ENCODE measurements at regions not wholly inside any gene's neighbourhood (a gene's known extent, or its start where the extent isn't known, plus 50 kb on each side); places are given as distances from the start of the nearest gene placed in this dataset.

DNA sequence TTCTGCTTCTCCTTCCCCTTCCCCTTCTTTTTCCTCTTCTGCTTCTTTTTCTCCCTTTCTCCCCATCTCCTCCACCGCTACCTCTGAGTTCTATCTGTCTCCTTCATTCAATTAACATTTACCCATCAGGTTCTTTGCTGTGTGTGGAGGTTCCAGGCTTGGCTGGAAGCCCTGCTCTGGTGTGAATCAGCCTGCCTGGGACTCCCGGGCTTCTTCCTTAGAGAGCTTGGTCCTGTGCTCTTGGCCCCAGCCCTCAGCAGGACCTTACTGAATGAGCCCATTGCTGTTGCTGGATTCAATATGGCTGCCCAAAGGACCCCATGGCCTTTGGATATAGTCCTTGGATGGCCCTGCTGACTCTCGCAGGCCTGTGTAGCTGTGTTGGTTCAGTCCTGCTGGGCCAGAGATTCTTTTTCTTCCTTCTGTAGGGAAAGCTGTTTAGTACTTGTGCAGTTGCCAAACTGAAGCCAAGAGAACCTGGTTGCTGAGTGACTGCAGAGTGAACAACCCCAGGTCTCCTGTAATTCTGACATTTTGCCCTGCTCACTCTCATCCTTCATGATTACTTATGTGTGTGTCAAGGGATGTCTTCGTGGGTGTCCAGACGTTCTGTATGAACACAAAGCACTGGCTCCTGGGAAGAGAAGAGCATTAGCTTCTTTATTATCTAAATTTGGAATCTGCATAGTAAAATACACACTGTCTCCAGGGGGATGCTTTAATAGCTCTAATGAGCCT lies 81.0 kb upstream of the ZBED5 start (continued):
- TF ChIP-seq, protein P1, sequence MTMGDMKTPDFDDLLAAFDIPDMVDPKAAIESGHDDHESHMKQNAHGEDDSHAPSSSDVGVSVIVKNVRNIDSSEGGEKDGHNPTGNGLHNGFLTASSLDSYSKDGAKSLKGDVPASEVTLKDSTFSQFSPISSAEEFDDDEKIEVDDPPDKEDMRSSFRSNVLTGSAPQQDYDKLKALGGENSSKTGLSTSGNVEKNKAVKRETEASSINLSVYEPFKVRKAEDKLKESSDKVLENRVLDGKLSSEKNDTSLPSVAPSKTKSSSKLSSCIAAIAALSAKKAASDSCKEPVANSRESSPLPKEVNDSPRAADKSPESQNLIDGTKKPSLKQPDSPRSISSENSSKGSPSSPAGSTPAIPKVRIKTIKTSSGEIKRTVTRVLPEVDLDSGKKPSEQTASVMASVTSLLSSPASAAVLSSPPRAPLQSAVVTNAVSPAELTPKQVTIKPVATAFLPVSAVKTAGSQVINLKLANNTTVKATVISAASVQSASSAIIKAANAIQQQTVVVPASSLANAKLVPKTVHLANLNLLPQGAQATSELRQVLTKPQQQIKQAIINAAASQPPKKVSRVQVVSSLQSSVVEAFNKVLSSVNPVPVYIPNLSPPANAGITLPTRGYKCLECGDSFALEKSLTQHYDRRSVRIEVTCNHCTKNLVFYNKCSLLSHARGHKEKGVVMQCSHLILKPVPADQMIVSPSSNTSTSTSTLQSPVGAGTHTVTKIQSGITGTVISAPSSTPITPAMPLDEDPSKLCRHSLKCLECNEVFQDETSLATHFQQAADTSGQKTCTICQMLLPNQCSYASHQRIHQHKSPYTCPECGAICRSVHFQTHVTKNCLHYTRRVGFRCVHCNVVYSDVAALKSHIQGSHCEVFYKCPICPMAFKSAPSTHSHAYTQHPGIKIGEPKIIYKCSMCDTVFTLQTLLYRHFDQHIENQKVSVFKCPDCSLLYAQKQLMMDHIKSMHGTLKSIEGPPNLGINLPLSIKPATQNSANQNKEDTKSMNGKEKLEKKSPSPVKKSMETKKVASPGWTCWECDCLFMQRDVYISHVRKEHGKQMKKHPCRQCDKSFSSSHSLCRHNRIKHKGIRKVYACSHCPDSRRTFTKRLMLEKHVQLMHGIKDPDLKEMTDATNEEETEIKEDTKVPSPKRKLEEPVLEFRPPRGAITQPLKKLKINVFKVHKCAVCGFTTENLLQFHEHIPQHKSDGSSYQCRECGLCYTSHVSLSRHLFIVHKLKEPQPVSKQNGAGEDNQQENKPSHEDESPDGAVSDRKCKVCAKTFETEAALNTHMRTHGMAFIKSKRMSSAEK (CRISPR knock-in tag; IDR thresholded peaks at IDR 0.05; ENCODE audit: borderline replicate concordance) = no peak
- no peak for TF ChIP-seq TEAD4 (CRISPR knock-in tag; IDR thresholded peaks at IDR 0.05)

DNA sequence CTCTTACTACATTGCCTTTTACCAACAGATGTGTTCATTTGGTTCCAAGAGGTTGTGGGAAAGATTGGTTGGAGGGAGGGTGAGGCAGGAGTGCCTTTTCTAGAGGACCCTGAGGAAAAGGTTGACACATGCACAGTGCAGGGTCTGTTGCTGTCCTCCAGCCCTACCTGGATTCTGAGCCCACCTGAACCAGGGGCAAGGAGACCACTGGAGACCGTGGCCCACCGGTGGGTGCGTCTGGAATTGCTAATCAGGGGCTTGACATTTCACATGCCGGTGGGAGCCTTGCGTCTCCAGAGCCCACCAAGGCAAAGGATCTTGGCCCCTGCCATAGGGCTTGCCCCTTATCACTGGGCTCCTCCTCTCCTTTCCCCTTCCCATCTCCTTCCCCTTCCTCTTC lies 80.4 kb upstream of the ZBED5 start:
- H3K27ac Mint-ChIP-seq = no peak overlapping the region
- no peak for ATAC-seq
- no peak for DNase-seq (ENCODE audit: low spot score)
- TF ChIP-seq GRHL2 (CRISPR knock-in tag; IDR thresholded peaks at IDR 0.05; ENCODE audit: insufficient replicate concordance, severe bottlenecking) (no peak), FOXP1 (CRISPR knock-in tag; IDR thresholded peaks at IDR 0.05; ENCODE audit: borderline replicate concordance) (no peak), IRF2 (CRISPR knock-in tag; IDR thresholded peaks at IDR 0.05; ENCODE audit: borderline replicate concordance, low read depth) (no peak), CREM (CRISPR knock-in tag; IDR thresholded peaks at IDR 0.05) (no peak), ZNF219 (CRISPR knock-in tag; IDR thresholded peaks at IDR 0.05; ENCODE audit: borderline replicate concordance) (no peak), ZNF138 (CRISPR knock-in tag; conservative IDR thresholded peaks at IDR 0.05) (no peak), OVOL2 (CRISPR knock-in tag; IDR thresholded peaks at IDR 0.05; ENCODE audit: borderline replicate concordance) (no peak)
- no peaks in the 10 kb centered on the region for H3K27me3 Mint-ChIP-seq (ENCODE audit: low read depth)
- ChIA-PET POLR2A (no interaction called here), CTCF (interaction anchor here (1.6 kb wide), 1 partner anchor 83 kb away, joined by 6 read pairs; no protein-coding TSS in a partner anchor)
- H3K9me3 Mint-ChIP-seq = no peaks in the 10 kb centered on the region
- no peak overlapping the region for H3K4me3 Mint-ChIP-seq
- no peaks in the 10 kb centered on the region for H3K36me3 Mint-ChIP-seq
- H3K4me1 Mint-ChIP-seq = peaks cover 11% of the 10 kb centered on the region

DNA sequence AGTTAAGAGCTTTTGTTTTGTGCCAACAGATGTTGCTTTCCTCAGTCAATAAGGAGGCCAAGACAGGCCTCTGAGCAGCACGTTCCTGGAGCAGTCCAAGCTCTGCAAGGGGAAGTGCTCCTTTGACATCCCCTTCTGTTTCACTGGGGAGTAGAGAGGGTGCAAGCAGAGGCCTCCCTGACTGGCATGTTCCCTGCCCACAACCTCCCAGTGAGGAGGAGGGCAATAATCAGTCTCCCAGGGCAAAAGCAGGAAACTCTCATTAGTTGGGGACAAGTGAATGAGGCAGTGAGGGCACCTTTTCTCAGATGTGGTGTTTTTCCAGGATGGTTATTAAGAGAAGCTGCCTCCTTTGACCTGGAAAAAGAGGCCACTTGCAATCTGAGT lies 79.5 kb upstream of the ZBED5 start:
- ATAC-seq (no peak), DNase-seq (ENCODE audit: low spot score) (no peak)
- Mint-ChIP-seq H3K27me3 (ENCODE audit: low read depth) (no peaks in the 10 kb centered on the region), H3K27ac (no peak overlapping the region), H3K4me1 (peaks cover 18% of the 10 kb centered on the region), H3K36me3 (no peaks in the 10 kb centered on the region), H3K4me3 (no peak overlapping the region), H3K9me3 (no peaks in the 10 kb centered on the region)
- CTCF ChIA-PET = interaction anchor here (1.0 to 1.6 kb wide), 3 partner anchors 73 to 91 kb away, joined by 4 to 8 read pairs (median 6); no protein-coding TSS in a partner anchor
- TF ChIP-seq, protein P2, sequence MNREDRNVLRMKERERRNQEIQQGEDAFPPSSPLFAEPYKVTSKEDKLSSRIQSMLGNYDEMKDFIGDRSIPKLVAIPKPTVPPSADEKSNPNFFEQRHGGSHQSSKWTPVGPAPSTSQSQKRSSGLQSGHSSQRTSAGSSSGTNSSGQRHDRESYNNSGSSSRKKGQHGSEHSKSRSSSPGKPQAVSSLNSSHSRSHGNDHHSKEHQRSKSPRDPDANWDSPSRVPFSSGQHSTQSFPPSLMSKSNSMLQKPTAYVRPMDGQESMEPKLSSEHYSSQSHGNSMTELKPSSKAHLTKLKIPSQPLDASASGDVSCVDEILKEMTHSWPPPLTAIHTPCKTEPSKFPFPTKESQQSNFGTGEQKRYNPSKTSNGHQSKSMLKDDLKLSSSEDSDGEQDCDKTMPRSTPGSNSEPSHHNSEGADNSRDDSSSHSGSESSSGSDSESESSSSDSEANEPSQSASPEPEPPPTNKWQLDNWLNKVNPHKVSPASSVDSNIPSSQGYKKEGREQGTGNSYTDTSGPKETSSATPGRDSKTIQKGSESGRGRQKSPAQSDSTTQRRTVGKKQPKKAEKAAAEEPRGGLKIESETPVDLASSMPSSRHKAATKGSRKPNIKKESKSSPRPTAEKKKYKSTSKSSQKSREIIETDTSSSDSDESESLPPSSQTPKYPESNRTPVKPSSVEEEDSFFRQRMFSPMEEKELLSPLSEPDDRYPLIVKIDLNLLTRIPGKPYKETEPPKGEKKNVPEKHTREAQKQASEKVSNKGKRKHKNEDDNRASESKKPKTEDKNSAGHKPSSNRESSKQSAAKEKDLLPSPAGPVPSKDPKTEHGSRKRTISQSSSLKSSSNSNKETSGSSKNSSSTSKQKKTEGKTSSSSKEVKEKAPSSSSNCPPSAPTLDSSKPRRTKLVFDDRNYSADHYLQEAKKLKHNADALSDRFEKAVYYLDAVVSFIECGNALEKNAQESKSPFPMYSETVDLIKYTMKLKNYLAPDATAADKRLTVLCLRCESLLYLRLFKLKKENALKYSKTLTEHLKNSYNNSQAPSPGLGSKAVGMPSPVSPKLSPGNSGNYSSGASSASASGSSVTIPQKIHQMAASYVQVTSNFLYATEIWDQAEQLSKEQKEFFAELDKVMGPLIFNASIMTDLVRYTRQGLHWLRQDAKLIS (CRISPR knock-in tag; IDR thresholded peaks at IDR 0.05; ENCODE audit: borderline replicate concordance) = no peak
- POLR2A ChIA-PET = interaction anchor here (0.9 kb wide), 1 partner anchor 121 kb away, joined by 8 read pairs; no protein-coding TSS in a partner anchor
